SU-DHL-6 (cell line): ENCODE measurements at regions not wholly inside any gene's neighbourhood (a gene's known extent, or its start where the extent isn't known, plus 50 kb on each side); places are given as distances from the start of the nearest gene placed in this dataset.
"Not testable (repeated sequence)": the region's sequence is repeated elsewhere in the genome, so short reads cannot be mapped to it uniquely, and the experiment has no call there.

ENCODE experiments used
- H2AFZ ChIP-seq: fragments of 200-600 bp; sonication (generic); 2 replicates; pipeline ENCODE4 v1.6.1; 2014; ENCODE audit warnings: low read depth, mild to moderate bottlenecking, moderate library complexity, mixed read lengths, antibody characterized with exemption, low read length; ENCODE audit not compliant: severe bottlenecking
- H3F3A ChIP-seq: fragments of 200-600 bp; shearing (Covaris generic); 2 replicates; pipeline ENCODE4 v1.6.0; 2016; ENCODE audit warnings: antibody characterized with exemption, mild to moderate bottlenecking; ENCODE audit not compliant: insufficient read depth
- H3K27ac ChIP-seq: fragments of 200-600 bp; sonication (generic); 2 replicates; pipeline ENCODE4 v1.5.1; 2016; ENCODE audit warnings: low read depth, mild to moderate bottlenecking, low read length, moderate library complexity, mixed read lengths
- H3K27me3 ChIP-seq: fragments of 200-600 bp; sonication (generic), shearing (Covaris generic); 2 replicates; pipeline ENCODE4 v1.6.0; 2014; ENCODE audit warnings: mild to moderate bottlenecking, low read length
- H3K36me3 ChIP-seq: fragments of 200-600 bp; sonication (generic); 2 replicates; pipeline ENCODE4 v1.6.1; 2014; ENCODE audit warnings: mild to moderate bottlenecking, low read length, mixed read lengths
- H3K4me2 ChIP-seq: fragments of 300-600, 200-600 bp; shearing (Covaris generic), sonication (generic); 2 replicates; pipeline ENCODE4 v1.6.0; 2014; ENCODE audit warnings: low read length, low read depth, mild to moderate bottlenecking; ENCODE audit not compliant: poor library complexity, severe bottlenecking
- H3K4me3 ChIP-seq: fragments of 200-600 bp; sonication (generic); 2 replicates; pipeline ENCODE4 v1.5.1; 2014; ENCODE audit warnings: antibody characterized with exemption, low read length, mild to moderate bottlenecking, mixed read lengths; ENCODE audit not compliant: insufficient read depth, poor library complexity, severe bottlenecking
- H3K79me2 ChIP-seq: fragments of 200-600 bp; sonication (generic); 2 replicates; pipeline ENCODE4 v1.6.1; 2014; ENCODE audit warnings: mild to moderate bottlenecking, low read length, moderate library complexity; ENCODE audit not compliant: insufficient read depth
- H3K9ac ChIP-seq: fragments of 200-600 bp; sonication (generic); 2 replicates; pipeline ENCODE4 v1.7.0; 2014; ENCODE audit warnings: mild to moderate bottlenecking, low read length
- H3K9me2 ChIP-seq: fragments of 200-600 bp; sonication (generic); replicated peaks from 2 replicates; pipeline ENCODE4 v1.6.1; 2014; ENCODE audit warnings: low read length; ENCODE audit not compliant: insufficient read depth
- H3K9me3 ChIP-seq: fragments of 200-600 bp; sonication (generic); 2 replicates; pipeline ENCODE4 v1.6.1; 2014; ENCODE audit warnings: low read length, mixed read lengths; ENCODE audit not compliant: insufficient read depth
- H4K20me1 ChIP-seq: fragments of 200-600 bp; sonication (generic); 2 replicates; pipeline ENCODE4 v1.6.1; 2014; ENCODE audit warnings: low read depth, mild to moderate bottlenecking, antibody characterized with exemption, low read length, moderate library complexity, mixed read lengths
- CTCF ChIP-seq: fragments of 200-600 bp; sonication (generic); IDR thresholded peaks from one replicate; pipeline ENCODE4 v1.5.1; 2017; ENCODE audit warnings: antibody characterized with exemption, mild to moderate bottlenecking, low read length, moderate library complexity; ENCODE audit not compliant: insufficient read depth, poor library complexity, severe bottlenecking
- EZH2phosphoT487 ChIP-seq: fragments of 200-600 bp; sonication (generic), shearing (Covaris generic); conservative IDR thresholded peaks from 2 replicates; pipeline ENCODE4 v1.6.1; 2018; ENCODE audit warnings: mild to moderate bottlenecking, antibody characterized with exemption, low read length, moderate library complexity, mixed read lengths

- H3K4me3 ChIP-seq, result no peak overlapping the region
- H3K27me3 ChIP-seq, result no peaks in the 10 kb centered on the region
- no peaks in the 10 kb centered on the region for H4K20me1 ChIP-seq
- H3K79me2 ChIP-seq, result no peaks in the 10 kb centered on the region
- TF ChIP-seq EZH2phosphoT487 (no peak), CTCF (no peak)
- H3K27ac ChIP-seq, result no peak overlapping the region
- H3F3A ChIP-seq, result no peaks in the 10 kb centered on the region
- no peak overlapping the region for H3K4me2 ChIP-seq
- no peaks in the 10 kb centered on the region for H3K9me2 ChIP-seq
- H3K9me3 ChIP-seq, result no peaks in the 10 kb centered on the region
- H3K36me3 ChIP-seq, result no peaks in the 10 kb centered on the region
- H3K9ac ChIP-seq, result no peak overlapping the region
- H2AFZ ChIP-seq, result no peak overlapping the region
These were observed 124.2 kb downstream of the BUB3 start for GRCh38 chr10:123278445-123278844.

- not testable (repeated sequence) for H3K36me3 ChIP-seq, H3K9ac ChIP-seq, H3K27me3 ChIP-seq, H2AFZ ChIP-seq, H3K27ac ChIP-seq, H4K20me1 ChIP-seq, H3K79me2 ChIP-seq, H3K4me2 ChIP-seq, H3K9me3 ChIP-seq, H3K9me2 ChIP-seq, H3F3A ChIP-seq, H3K4me3 ChIP-seq
These were observed 129.2 kb downstream of the BUB3 start for GRCh38 chr10:123283371-123283770.

GRCh38 chr10:123284022-123284421 lies 129.8 kb downstream of the BUB3 start:
- no peak overlapping the region for H2AFZ ChIP-seq
- H3K9me3 ChIP-seq, result no peaks in the 10 kb centered on the region
- H3K4me2 ChIP-seq, result no peak overlapping the region
- no peak overlapping the region for H3K27ac ChIP-seq
- no peak overlapping the region for H3K9ac ChIP-seq
- no peaks in the 10 kb centered on the region for H3K79me2 ChIP-seq
- H3F3A ChIP-seq, result no peaks in the 10 kb centered on the region
- no peak overlapping the region for H3K4me3 ChIP-seq
- no peaks in the 10 kb centered on the region for H3K36me3 ChIP-seq
- H3K9me2 ChIP-seq, result no peaks in the 10 kb centered on the region
- no peaks in the 10 kb centered on the region for H3K27me3 ChIP-seq
- no peaks in the 10 kb centered on the region for H4K20me1 ChIP-seq
- TF ChIP-seq EZH2phosphoT487, result no peak
- TF ChIP-seq CTCF, result no peak

GRCh38 chr10:123287594-123288247 lies 133.5 kb downstream of the BUB3 start:
- Histone ChIP-seq H3K9me3 (no peaks in the 10 kb centered on the region), H3K4me3 (no peak overlapping the region), H3K9me2 (no peaks in the 10 kb centered on the region), H3K36me3 (no peaks in the 10 kb centered on the region), H3K79me2 (no peaks in the 10 kb centered on the region), H2AFZ (no peak overlapping the region), H3K27ac (no peak overlapping the region), H4K20me1 (no peaks in the 10 kb centered on the region), H3K9ac (no peak overlapping the region), H3K4me2 (no peak overlapping the region), H3F3A (no peaks in the 10 kb centered on the region), H3K27me3 (no peaks in the 10 kb centered on the region)
- TF ChIP-seq EZH2phosphoT487 (no peak), CTCF (no peak)
